ENCODE measurements at regions not wholly inside any gene's neighbourhood (a gene's known extent, or its start where the extent isn't known, plus 50 kb on each side); places are given as distances from the start of the nearest gene placed in this dataset.
A peak's percentile ranks its signal among the peaks of the same experiment; 100 is the strongest.
"Not testable (repeated sequence)": the region's sequence is repeated elsewhere in the genome, so short reads cannot be mapped to it uniquely, and the experiment has no call there.

DNA sequence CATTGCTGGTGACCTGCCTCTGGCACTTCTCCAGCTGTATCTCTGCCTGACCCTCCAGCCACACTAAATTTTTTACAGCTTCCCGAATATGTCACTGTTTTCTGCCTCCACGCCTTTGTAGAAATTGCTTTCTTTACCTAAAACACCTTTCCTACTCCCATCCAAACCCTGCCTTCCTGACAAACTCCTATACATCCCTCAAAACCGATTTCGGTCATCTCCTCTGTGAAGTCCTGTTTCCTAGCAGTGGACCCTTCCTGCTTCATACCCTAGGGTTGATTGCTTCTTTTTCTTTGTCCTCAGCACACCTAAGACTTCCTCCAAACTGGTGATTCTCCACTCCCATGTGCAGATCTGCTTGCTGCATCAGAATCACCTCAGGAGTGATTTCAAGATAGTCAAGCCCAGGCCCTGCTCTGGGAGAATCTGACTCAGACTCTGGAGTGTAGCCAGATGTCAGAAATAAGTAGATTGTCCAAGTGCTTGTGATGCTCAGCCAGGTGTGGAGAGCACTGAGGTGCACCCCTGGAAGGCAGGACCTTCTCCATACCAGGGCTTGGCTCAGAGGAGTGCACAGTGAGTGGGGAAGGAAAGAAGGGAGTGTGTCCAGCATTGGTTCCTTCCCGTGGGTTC is 184.2 kb downstream of the COPRS start:
- DNase-seq: peak; percentile 39

DNA sequence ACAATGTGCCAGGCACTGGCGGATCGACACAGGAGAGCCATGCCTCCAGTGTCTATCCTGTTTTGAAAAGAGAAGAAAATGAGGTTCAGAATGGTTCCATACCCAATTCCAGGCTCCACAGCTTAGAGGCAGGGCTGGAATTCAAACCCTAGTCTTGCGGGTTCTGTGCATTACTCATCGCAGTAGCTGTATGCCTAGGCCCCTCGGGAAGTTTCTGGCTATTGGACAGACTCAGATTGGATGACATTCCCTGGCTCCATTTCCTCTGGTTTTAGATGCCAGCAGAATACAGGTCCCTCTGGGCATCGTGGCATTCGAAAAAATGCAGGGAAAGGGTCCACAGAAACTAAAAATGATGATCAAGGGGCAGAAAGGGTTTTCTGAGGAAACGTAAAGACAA is 184.7 kb downstream of the COPRS start:
- peak; percentile 28 for DNase-seq

DNA sequence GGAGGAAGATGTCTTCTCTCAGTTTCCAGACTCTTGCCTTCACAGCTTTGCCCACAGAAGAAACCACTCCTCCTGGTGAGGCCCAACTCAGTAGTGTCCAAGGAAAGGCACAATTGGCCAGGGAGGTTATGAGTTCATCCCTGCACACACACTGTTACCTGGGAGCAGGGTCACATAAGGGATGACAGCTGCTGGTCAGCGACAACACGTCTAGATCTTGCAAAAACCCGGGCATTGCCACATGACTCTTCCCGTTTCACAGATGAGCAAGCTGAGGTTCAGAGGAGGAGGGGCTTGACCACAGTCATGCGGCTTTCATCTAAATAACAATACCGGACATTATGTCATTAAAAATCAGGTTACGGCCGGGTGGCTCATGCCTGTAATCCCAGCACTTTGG is 186.0 kb downstream of the COPRS start:
- DNase-seq: peak; percentile 30

DNA sequence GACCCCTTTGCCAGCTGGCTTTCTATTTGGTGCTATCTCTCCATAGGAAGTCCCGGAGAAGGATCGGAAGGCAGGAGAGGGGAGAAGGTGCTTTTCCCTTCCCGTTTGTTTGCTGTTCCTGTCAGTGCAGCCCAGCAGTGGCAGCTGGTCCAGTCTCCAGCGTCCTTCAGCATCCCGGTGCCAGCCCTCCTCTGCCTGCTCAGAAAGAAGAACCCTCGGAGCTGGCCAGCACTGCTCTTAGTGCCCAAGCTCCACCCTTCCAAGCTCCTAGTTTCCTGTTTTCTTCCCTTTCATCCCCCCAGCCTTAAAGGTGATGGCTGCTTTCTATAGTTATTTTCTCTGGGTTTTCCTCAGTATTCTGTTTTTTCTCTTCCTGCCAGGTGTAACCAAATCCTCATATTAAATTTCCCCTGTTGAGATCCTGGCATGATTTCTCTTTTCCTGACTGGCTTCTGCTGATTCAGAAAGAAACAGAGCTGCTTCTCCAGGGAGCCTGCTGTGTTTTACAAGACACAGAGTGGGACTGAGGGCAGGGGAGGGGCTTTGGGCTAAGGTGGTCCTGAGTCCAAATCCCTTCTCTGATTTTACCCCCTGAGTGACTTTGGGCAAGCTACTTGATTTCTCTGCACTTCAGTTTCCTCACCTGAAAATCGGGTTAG is 186.8 kb downstream of the COPRS start:
- peak; percentile 17 for DNase-seq

DNA sequence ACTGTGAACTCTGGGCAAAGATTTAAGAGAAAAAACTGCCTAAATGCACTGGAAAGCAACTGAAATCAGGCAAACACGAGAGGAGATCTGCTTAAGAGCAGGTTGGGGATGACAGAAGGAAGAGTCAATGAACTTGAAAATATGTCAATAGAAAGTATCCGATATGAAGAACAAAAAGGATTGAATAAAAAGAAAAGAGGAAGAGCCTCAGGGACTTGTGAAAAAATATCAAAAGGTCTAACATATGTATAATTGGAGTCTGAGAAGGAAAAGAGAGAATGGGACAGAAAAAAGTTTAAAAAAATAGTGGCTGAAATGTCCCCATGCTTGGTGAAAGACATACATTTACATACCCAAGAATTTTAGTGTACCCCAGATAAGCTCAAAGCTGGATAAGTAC is 195.5 kb downstream of the COPRS start:
- DNase-seq: no peak

DNA sequence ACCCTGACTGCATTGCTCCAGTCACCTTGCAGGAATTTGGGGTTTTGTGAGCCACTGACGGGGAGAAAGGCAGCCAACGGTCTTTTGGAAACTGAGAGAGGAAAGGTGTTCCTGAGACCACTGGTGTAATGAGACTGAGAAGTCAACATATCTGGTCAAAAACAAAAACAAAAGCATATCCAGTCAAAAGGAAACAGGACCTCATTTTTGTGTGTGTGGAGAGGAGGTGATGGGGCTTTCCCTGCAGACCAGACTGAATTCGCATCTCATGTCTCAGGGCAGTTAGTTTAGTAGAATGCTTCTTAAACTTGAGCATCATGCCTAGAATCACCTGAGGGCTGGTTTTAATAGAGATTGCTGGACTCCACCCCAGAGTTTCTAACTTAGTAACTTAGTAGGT is 198.4 kb downstream of the COPRS start:
- peak; percentile 3 for DNase-seq

DNA sequence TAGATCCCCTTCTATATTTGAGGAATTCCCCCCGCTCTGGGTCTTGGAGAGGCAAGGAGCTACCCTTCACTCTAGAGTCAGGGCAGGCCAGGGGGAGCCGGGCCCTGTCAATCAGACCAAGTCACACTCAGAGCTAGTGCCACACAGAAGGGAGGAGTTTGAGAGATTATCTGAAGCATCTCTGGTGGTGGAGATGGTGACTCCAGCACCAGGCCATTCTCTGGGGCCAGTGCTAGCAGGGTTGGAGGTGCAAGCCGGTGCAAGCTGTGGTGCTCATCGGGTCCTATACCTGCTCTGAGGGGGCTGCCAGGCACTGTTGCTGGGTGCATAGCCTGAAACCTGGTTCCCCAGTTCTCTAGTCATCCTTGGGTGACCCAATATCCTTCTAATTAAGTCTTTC is 201.2 kb downstream of the COPRS start:
- DNase-seq: peak; percentile 23

DNA sequence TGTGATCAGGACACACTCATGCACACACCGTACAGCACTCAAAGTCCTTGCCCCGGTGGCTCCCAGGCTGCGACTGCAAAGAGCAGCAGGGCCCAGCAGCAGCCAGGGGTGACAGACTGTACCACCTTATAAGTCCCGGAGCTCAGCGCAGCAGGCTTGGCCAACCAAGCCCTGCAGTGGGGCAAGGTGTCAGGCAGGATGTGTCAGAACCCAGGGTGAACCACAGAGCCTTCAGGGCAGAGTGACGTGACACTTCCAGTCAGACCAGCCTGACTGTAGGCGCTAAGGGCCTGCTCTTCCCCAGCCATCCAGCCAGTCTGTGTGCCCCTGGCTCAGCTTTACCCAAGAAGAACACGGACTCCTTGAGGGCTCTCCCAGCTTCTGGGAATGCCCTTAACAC is 204.1 kb downstream of the COPRS start:
- DNase-seq: peak; percentile 55

DNA sequence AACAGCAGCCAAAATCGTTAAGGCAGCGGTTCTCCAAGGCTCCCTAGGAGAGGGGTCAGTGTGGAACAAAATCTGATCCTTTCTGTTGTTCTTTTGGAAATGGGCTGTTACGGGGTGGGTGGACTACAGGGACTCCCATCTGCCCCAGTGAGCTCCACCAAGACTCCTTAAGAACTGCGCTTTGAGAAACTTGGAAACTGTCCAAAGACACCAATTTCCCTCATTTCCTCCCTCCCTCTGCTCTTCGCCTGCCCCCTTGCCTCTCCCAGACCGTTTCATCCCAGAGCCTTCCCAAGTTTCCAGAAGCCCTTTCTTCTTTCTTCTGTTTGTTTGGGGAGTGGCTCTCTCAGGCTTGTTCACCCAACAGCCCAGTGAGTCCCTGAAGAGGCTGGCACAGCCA is 205.4 kb downstream of the COPRS start:
- DNase-seq: peak; percentile 6

DNA sequence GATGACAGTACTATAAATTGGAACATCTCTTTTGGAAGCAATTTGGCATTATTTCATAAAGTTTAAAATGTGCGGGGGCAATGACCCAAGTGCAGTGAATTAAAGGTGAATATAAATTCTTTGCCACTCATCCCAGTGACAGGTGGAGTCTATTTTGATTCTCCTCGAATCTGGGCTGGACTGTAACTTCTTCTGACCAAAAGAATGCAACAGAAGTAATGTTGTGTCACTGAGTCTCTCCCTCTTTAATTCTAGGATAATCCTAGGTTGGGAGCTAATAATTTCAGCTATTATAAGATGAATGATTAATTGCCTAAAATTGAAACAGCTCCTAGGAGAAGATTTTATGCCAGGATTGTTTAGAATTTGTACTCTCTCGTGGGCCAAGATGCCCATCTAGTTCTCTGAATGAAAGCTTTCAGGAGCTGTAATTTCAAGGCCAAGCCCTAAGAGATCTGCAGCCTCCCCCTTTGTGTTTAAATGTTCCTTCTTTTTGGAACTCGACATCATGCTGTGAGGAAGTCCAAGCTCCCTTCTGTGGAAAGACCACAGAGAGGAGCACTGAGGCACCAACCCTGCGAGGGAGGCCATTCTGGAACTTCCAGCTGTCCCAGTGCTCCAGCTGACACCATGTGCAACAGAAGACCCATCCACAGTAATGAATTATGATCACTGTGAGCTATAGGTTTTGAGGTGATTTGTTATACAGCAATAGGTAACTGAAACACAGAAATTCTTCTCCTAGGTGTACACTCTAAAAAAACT is 208.1 kb downstream of the COPRS start:
- DNase-seq: peak; percentile 13

DNA sequence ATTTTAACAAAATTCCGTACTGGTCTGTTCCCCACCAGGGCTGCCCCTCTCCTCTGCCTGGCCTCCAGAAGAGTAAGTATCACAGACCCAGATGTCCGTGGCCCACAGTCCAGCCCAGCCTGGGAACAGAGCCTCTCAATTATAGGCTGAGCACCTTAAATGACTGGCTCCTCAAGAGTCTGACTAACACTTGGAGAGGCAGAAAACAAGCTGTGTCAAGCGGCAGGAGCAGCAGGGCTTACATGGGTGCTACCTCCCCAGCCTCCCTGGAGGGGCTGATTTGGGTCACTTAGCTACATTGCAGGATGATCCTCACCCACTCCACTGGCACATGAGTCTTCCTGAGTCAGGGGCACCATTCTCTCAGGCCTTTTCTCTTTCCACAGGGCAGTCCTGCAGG is 209.7 kb downstream of the COPRS start:
- peak; percentile 18 for DNase-seq

DNA sequence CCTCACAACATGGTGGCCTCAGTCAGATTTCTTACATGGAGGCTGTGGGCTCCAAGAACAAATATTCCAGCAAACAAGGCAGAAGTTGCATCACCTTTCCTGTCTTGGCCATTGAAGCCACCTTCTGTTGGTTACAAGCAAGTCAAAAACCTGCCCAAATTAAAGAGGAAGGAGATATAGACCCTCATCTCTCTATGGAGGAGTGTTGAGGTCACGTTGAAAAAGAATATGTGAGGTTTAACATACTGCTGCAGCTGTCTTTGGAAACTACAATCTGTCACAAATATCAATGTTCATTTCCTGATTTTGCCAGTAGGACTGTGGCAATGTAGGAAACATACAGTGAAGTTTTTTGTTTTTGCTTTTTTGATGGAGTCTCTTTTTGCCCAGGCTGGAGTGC is 211.4 kb downstream of the COPRS start:
- DNase-seq: no peak

DNA sequence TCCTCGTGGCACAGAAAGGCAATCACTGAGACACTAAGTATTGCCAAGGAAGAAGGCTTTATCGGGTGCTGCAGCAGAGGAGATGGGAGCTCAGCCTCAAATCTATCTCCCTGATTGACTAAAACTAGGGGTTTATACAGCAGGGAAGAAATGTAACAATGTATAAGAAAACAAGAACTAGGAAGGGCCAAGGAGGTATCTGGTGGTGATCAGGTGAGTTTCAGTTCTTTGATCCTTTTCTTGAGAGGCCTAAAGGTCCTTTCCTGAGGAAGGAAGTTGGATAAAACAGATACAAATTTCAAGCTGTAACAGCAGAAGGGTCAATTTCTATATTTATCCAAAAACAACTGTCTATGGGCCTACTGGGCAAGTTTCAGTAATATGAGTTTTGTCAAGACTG is 212.4 kb downstream of the COPRS start:
- DNase-seq: no peak

DNA sequence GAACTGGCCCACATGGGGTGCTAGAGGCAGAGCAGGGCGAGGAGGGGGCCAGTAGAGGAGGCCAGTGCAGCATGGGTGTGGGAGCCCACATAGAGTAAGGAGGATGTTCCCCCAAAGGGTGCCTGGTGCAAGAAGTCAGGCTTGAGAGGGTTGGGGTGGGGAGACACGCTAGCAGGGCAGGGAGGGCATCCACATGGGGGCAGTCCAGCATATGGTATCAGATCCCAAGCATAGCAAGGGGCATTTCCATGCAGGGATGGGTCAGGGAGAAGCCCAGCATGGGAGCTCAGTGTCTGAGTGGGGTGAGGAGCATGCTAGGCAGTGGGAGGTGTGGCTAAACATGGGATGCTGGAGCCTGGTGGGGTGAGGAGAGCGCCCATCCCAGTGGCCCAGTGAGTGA is 213.7 kb downstream of the COPRS start:
- no peak for DNase-seq

DNA sequence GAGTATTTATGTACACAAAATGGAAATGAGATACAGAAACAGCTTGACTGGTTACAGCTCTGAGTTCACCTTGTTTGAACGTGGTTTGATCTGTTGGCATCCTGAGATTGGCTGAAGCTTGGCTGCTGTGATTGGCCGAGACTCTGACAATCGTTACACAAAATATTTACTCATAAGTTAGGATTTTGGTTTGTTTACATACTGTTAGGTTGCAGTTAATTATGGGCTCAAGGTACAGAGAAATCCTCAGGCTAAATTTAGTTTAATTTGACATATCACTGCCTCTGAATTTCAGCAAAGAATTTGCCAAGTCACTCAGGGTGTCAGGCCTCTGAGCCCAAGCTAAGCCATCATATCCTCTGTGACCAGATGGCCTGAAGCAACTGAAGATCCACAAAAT is 227.3 kb downstream of the COPRS start:
- DNase-seq: peak; percentile 7

DNA sequence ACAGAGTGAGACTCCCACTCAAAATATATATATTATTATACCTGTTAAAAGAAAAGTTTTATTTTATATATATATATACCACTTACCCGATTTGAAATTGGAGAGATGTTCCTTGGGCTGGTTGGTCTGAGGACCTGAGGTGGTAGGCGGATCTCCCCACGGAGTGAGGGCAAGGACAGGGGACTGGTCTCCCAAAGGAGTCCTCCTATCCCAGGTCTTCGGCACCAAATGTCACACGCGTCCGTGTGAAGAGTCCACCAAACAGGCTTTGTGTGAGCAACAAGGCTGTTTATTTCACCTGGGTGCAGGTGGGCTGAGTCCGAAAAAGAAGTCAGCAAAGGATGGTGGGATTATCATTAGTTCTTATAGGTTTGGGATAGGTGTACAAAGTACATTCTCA is 228.2 kb downstream of the COPRS start:
- DNase-seq: peak; percentile 13

DNA sequence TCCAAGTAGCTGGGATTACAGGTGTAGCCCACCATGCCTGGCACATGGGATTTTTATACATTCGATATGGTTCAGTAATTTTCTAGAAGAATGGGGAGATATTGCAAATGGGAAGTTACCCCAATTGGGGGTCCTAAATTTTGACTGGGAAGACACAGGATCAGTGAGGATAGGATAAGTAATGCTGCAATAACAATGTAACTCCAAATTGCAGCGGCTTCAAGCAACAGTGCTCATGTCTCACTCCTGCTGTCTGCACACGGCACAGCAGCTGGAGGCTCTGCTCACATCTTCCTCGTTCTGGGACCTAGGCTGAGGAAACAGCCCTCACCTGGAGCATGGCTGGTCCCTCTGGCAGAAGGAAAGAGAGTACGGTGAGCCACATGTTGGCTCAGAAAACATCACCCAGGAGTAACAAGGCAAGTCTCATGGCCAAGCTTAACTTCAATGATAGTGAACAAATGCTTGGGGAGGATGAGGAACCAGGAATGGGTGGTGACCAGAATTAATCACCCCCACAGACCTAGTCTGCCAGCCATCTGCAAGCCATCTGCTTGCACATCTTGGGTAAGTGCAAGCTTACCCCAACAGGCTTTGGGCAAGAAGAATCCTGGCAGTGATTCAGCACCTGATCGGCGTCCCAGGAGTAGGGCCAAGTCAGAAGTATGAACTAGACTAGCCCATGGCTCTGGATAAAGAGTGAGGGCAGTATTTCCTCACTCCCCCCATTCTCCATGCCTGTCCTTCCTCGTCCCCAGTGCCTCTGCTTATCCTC is 229.2 kb downstream of the COPRS start:
- peak; percentile 15 for DNase-seq

DNA sequence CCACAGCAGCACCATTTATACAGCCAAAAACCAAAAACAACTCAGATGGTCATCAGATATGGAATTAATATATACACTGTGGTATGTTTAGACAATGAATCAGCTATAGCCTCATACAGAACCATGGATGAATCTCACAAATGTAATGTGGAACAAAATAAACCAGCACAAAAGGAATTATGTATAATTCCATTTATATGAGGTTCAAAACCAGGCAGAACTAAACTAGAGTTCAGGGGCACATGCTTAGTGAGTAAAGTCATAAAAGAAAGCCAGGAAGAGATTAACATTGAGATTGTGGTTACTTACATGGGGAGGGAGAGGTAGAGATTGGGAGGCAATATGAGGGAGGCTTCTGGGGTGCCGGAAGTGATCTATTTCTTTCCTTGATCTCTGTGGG is 231.1 kb downstream of the COPRS start:
- no peak for DNase-seq

DNA sequence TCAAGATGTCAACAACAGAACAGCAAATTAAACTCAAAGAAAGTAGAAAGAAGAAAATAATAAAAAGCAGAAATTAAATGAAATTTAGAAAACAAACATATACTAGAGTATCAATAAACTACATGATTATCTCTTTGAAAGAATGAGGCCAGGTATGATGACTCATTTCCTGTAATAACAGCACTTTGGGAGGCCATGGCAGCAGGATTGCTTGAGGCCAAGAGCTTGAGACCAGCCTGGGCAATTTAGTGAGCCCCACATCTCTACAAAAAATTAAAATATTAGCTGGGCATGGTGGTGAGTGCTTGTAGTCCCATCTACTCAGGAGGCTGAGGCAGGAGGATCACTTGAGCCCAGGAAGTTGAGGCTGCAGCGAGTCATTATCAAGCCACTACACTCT is 232.5 kb downstream of the RAB11FIP4 start:
- DNase-seq: no peak

DNA sequence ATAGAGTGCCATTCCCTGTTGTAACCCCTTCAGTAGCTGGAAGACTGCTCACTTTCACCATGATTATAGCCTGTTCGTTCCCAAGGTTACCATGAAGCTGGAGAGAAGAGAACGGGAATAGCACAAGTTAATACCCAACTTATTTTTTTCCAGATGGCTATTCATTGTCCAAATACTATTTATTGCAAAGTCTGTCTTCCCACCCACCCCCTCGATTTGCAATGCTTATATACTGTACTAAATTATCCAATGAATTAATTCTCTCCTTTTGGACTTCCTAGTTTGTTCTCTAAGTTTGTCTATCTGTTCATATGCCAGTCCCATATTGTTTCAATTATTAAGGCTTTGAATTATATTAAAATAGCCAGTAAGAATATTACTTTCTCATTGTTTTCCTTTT is 231.0 kb downstream of the RAB11FIP4 start:
- DNase-seq: no peak

DNA sequence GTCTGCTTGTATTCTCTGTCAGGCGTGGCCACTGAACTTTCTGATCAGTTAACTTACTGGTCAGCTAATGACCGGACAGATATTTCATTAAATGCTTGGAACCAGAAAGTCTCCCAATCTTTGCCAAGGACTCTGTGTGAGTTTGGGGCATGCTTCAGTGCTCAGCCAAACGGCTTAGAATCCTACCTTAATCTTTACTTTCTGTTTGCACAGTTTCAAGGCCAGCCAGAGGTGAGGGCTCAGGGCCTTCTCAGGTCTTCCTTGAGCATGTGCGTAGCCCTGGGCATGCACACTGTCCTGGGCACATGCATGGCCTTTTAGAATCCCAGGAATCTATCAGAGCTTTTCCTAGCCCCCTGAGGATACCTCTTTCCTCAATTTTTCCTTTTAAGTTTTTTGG is 230.1 kb downstream of the RAB11FIP4 start:
- DNase-seq: no peak

DNA sequence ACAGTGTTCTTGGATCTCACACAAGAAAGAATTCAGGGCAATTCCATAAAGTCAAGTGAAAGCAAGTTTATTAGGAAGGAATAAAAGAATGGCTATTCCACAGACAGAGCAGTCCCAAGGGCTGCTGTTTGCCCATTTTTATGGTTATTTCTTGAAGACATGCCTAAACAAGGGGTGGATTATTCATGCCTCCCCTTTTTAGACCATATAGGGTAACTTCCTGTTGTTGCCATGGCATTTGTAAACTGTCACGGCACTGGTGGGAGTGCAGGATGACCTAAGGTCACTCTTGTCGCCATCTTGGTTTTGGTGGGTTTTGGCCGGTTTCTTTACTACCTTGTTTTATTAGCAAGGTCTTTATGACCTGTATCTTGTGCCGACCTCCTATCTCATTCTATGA is 219.6 kb downstream of the RAB11FIP4 start:
- DNase-seq: not testable (repeated sequence)
